BJ (cell line): ENCODE measurements at regions not wholly inside any gene's neighbourhood (a gene's known extent, or its start where the extent isn't known, plus 50 kb on each side); places are given as distances from the start of the nearest gene placed in this dataset.

Source experiments
- CTCF ChIA-PET: fragments of 350-600 bp; formaldehyde crosslinking; extraction: SDS; loops from one replicate; lab custom pipeline; 2021; ENCODE audit warnings: antibody characterized with exemption, inconsistent platforms; lab: Yijun Ruan, JAX
- POLR2A ChIA-PET: fragments of 300-600 bp; sonication (Branson Sonifier 250); formaldehyde crosslinking; extraction: SDS; loops from one replicate; lab custom pipeline; 2021; ENCODE audit warnings: antibody characterized with exemption; lab: Charles Lee
- DNase-seq: peaks from one replicate; pipeline ENCODE4 v3.0.0-alpha.2; 2011; ENCODE audit warnings: low read depth
- H3K27me3 ChIP-seq: 2 replicates; pipeline ENCODE4 v1.6.0; 2011; ENCODE audit warnings: low read length; ENCODE audit not compliant: control insufficient read depth, insufficient read depth
- H3K36me3 ChIP-seq: 2 replicates; pipeline ENCODE4 v1.5.1; 2011; ENCODE audit warnings: low read length; ENCODE audit not compliant: control insufficient read depth, insufficient read depth
- H3K4me3 ChIP-seq: 2 replicates; pipeline ENCODE4 v1.5.1; 2011; ENCODE audit warnings: low read depth, mild to moderate bottlenecking, control low read depth, low read length
- TF ChIP-seq, protein P1 (sequence below): IDR thresholded peaks from 2 replicates; pipeline ENCODE4 v1.5.1; 2011; ENCODE audit warnings: low read depth, mild to moderate bottlenecking, control low read depth, inconsistent platforms, low read length, moderate library complexity; ENCODE audit not compliant: insufficient read depth

DNA sequence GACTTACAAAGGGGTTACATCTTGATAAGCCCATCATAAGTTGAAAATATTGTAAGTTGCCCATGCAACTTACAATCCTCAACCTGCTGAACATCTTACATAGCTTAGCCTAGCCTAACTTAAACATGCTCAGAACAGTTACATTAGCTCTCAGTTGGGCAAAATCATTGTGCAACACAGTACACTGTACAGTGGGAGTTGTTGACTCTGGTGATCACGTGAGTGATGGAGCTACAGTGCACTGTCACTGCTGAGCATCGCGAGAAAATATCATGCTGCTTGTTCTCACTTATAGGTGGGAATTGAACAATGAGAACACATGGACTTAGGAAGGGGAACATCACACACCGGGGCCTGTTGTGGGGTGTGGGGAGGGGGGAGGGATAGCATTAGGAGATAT is 214.9 kb upstream of the ZMIZ1 start:
- no peak overlapping the region for H3K4me3 ChIP-seq
- H3K36me3 ChIP-seq: no peaks in the 10 kb centered on the region
- CTCF ChIA-PET: interaction anchor here (0.7 kb wide), 1 partner anchor 626 kb away, joined by 3 read pairs; no protein-coding TSS in a partner anchor
- TF ChIP-seq, protein P1, sequence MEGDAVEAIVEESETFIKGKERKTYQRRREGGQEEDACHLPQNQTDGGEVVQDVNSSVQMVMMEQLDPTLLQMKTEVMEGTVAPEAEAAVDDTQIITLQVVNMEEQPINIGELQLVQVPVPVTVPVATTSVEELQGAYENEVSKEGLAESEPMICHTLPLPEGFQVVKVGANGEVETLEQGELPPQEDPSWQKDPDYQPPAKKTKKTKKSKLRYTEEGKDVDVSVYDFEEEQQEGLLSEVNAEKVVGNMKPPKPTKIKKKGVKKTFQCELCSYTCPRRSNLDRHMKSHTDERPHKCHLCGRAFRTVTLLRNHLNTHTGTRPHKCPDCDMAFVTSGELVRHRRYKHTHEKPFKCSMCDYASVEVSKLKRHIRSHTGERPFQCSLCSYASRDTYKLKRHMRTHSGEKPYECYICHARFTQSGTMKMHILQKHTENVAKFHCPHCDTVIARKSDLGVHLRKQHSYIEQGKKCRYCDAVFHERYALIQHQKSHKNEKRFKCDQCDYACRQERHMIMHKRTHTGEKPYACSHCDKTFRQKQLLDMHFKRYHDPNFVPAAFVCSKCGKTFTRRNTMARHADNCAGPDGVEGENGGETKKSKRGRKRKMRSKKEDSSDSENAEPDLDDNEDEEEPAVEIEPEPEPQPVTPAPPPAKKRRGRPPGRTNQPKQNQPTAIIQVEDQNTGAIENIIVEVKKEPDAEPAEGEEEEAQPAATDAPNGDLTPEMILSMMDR: no peak
- POLR2A ChIA-PET: no interaction called here
- H3K27me3 ChIP-seq: no peaks in the 10 kb centered on the region; the same call in 1 of the 2 replicates
- DNase-seq: no peak

DNA sequence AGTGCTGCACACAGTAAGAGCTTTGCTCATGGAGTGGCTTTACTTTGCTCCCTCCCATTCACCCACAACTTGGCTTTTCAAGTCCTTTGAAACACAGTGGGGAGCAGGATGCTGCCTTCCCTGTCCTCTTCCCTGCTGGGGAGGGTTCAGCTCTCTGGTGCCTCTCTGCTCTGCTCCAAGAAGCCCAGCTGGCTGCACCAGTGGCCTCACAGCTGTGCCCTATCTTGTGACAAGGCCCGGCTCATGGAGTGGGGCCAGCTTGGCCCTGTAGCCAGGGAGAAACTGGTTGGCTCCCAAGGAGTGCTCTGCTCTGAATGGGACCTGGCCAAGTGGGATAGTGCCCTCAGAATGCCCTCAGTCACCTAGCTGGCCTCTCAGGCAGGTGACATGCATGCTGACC is 212.3 kb upstream of the ZMIZ1 start:
- CTCF ChIA-PET: no interaction called here
- DNase-seq: no peak
- Histone ChIP-seq H3K36me3 (no peaks in the 10 kb centered on the region), H3K4me3 (no peak overlapping the region), H3K27me3 (no peaks in the 10 kb centered on the region; the same call in 1 of the 2 replicates)
- POLR2A ChIA-PET: no interaction called here
- TF ChIP-seq, protein P1: no peak

DNA sequence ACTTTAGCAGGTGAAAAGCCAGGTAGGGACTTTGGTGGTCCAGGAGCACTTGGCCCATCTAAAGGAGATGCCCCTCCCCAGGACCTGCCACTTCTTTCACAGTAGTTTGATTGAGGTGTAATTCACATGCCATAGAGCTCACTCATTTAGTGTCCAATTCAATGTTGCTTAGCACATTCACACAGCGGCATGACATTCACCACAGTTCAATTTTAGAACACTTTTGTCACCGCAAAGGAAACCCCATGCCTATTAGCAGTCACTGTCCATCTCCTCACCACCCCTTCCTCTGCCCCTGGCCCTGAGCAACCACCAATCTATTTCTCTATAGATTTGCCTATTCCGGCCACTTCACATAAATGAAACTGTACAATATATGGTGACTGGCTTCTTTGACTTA is 211.6 kb upstream of the ZMIZ1 start:
- Histone ChIP-seq H3K36me3 (no peaks in the 10 kb centered on the region), H3K27me3 (no peaks in the 10 kb centered on the region; the same call in none of the 2 replicates), H3K4me3 (no peak overlapping the region)
- ChIA-PET CTCF (no interaction called here), POLR2A (no interaction called here)
- DNase-seq: no peak
- TF ChIP-seq, protein P1: no peak

DNA sequence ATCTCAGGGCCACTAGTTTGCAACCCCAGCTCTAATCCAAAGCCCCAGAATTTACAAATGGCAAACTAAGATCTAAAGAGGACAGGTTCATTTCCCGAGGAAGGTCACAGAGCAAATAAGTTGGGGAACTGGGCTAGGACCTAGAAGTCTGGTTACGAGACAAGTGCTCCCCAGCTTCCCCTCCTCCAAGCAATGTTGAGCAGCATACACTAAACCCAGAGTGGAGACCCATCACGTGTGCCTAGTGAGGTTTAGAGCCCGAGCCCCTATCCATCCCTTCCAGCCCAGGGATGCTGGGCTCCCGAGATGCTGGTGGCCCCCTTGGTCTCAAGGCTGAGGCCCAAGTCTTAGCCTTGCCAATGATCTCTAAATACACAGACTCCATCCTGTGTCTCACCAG is 209.5 kb upstream of the ZMIZ1 start:
- ChIA-PET CTCF (interaction anchor here (0.5 kb wide), 1 partner anchor 9 kb away, joined by 3 read pairs; no protein-coding TSS in a partner anchor), POLR2A (no interaction called here)
- Histone ChIP-seq H3K4me3 (no peak overlapping the region), H3K27me3 (peaks cover 3% of the 10 kb centered on the region), H3K36me3 (no peaks in the 10 kb centered on the region)
- no peak for DNase-seq
- TF ChIP-seq, protein P1: no peak

DNA sequence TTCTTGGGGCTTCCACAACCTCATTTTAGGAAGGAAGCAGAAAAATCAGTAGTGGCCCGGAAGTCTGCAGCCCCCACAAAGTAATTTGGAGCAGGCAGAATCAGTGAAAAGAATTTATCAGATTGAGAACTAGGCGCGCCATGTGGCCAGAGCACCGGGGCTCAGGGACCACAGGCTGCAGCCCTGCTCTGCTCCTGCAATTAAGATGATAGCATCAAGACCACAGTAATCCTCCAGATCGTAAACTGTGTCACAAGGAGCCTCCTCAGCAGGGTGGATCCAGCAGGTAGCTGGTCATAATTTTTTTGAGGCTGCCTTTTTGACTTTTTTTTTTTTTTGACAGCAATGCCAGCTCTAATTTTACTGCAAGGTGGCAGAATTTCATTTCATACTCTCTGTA is 209.0 kb upstream of the ZMIZ1 start:
- Histone ChIP-seq H3K36me3 (no peaks in the 10 kb centered on the region), H3K27me3 (peaks cover 3% of the 10 kb centered on the region), H3K4me3 (no peak overlapping the region)
- ChIA-PET CTCF (no interaction called here), POLR2A (no interaction called here)
- TF ChIP-seq, protein P1: no peak
- DNase-seq: no peak
